NOMO-1 (cell line): ENCODE measurements at regions not wholly inside any gene's neighbourhood (a gene's known extent, or its start where the extent isn't known, plus 50 kb on each side); places are given as distances from the start of the nearest gene placed in this dataset.

ENCODE experiments used
- DNase-seq, 2 experiments: peaks; one replicate each; lab custom pipeline; 2025; ENCODE audit not compliant: unreplicated experiment in 2 of 2; lab: John Stamatoyannopoulos, UW

GRCh38 chr2:2840681-2841300 lies 509.7 kb upstream of the MYT1L start:
- DNase-seq = no peak

- DNase-seq = no peak
These were observed 508.9 kb upstream of the MYT1L start for GRCh38 chr2:2839782-2840531.

- DNase-seq = no peak
These were observed 508.3 kb upstream of the MYT1L start for GRCh38 chr2:2839393-2839781.

- DNase-seq = no peak
These were observed 507.4 kb upstream of the MYT1L start for GRCh38 chr2:2838548-2838845.

- no peak for DNase-seq
These were observed 506.9 kb upstream of the MYT1L start for GRCh38 chr2:2837746-2838547.

GRCh38 chr2:2836343-2837070 lies 505.4 kb upstream of the MYT1L start:
- DNase-seq = no peak

- DNase-seq = no peak
These were observed 503.6 kb upstream of the MYT1L start for GRCh38 chr2:2834516-2835254.

GRCh38 chr2:2834105-2834504 lies 503.0 kb upstream of the MYT1L start:
- no peak for DNase-seq

GRCh38 chr2:2832657-2833056 lies 501.6 kb upstream of the MYT1L start:
- DNase-seq = no peak

GRCh38 chr2:2831633-2832032 lies 500.6 kb upstream of the MYT1L start:
- no peak for DNase-seq

GRCh38 chr2:2830576-2830975 lies 499.5 kb upstream of the MYT1L start:
- no peak for DNase-seq

GRCh38 chr2:2828774-2829368 lies 497.8 kb upstream of the MYT1L start:
- DNase-seq = no peak

GRCh38 chr2:2827761-2828221 lies 496.7 kb upstream of the MYT1L start:
- no peak for DNase-seq

- no peak for DNase-seq
These were observed 496.1 kb upstream of the MYT1L start for GRCh38 chr2:2827046-2827636.

GRCh38 chr2:2826621-2827020 lies 495.5 kb upstream of the MYT1L start:
- no peak for DNase-seq

- no peak for DNase-seq
These were observed 495.1 kb upstream of the MYT1L start for GRCh38 chr2:2826209-2826551.

- no peak for DNase-seq
These were observed 494.6 kb upstream of the MYT1L start for GRCh38 chr2:2825516-2826208.

- no peak for DNase-seq
These were observed 494.0 kb upstream of the MYT1L start for GRCh38 chr2:2825062-2825461.

GRCh38 chr2:2824588-2824987 lies 493.5 kb upstream of the MYT1L start:
- DNase-seq = no peak
